ENCODE measurements at regions not wholly inside any gene's neighbourhood (a gene's known extent, or its start where the extent isn't known, plus 50 kb on each side); places are given as distances from the start of the nearest gene placed in this dataset.

DNA sequence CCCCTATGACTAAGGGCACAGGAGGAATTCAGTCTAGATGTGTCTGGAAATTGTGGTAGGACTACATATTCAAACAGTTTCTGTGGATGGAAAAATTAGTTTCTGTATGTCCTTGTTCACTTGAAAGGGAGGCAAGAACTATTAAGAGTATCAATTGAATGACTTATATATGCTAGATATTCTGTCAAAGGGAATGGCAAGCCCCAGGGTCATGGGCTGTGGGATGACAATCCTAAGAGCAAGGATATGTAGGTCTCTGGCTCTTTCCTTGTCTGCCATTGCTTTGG lies 383.5 kb upstream of the B3GALT2 start:
- TF ChIP-seq, protein P1, sequence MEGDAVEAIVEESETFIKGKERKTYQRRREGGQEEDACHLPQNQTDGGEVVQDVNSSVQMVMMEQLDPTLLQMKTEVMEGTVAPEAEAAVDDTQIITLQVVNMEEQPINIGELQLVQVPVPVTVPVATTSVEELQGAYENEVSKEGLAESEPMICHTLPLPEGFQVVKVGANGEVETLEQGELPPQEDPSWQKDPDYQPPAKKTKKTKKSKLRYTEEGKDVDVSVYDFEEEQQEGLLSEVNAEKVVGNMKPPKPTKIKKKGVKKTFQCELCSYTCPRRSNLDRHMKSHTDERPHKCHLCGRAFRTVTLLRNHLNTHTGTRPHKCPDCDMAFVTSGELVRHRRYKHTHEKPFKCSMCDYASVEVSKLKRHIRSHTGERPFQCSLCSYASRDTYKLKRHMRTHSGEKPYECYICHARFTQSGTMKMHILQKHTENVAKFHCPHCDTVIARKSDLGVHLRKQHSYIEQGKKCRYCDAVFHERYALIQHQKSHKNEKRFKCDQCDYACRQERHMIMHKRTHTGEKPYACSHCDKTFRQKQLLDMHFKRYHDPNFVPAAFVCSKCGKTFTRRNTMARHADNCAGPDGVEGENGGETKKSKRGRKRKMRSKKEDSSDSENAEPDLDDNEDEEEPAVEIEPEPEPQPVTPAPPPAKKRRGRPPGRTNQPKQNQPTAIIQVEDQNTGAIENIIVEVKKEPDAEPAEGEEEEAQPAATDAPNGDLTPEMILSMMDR (conservative IDR thresholded peaks at IDR 0.05; ENCODE audit: low read length), result no peak
- no peak for TF ChIP-seq EZH2phosphoT487 (IDR thresholded peaks at IDR 0.05; ENCODE audit: borderline replicate concordance)

All from Loucy (cell line).